ENCODE measurements at regions not wholly inside any gene's neighbourhood (a gene's known extent, or its start where the extent isn't known, plus 50 kb on each side); places are given as distances from the start of the nearest gene placed in this dataset.

- TF ChIP-seq POLR2AphosphoS5 (IDR thresholded peaks at IDR 0.05; ENCODE audit: insufficient read depth, low read depth, low read length) (no peak), EZH2 (IDR thresholded peaks at IDR 0.05; ENCODE audit: borderline replicate concordance, low read depth, low read length, severe bottlenecking) (no peak), JUN (IDR thresholded peaks at IDR 0.05; ENCODE audit: borderline replicate concordance, insufficient read depth, insufficient read length, low read depth) (no peak)
- TF ChIP-seq, protein P1, sequence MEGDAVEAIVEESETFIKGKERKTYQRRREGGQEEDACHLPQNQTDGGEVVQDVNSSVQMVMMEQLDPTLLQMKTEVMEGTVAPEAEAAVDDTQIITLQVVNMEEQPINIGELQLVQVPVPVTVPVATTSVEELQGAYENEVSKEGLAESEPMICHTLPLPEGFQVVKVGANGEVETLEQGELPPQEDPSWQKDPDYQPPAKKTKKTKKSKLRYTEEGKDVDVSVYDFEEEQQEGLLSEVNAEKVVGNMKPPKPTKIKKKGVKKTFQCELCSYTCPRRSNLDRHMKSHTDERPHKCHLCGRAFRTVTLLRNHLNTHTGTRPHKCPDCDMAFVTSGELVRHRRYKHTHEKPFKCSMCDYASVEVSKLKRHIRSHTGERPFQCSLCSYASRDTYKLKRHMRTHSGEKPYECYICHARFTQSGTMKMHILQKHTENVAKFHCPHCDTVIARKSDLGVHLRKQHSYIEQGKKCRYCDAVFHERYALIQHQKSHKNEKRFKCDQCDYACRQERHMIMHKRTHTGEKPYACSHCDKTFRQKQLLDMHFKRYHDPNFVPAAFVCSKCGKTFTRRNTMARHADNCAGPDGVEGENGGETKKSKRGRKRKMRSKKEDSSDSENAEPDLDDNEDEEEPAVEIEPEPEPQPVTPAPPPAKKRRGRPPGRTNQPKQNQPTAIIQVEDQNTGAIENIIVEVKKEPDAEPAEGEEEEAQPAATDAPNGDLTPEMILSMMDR (IDR thresholded peaks at IDR 0.05; ENCODE audit: extremely low read depth in 1 of 2, insufficient read depth in 1 of 2, low read depth in 1 of 2, low read length in 2 of 2): no peak
Measured at GRCh38 chr12:114588061-114588460, 95.9 kb downstream of the TBX3 start.
